Stimulated activated CD8-positive, alpha-beta memory T cell treated with anti-CD3 and anti-CD28 coated beads, Interleukin-2, amount 100 ng/mL, for 48 hours (primary cell): ENCODE measurements at regions not wholly inside any gene's neighbourhood (a gene's known extent, or its start where the extent isn't known, plus 50 kb on each side); places are given as distances from the start of the nearest gene placed in this dataset.
"Not testable (repeated sequence)": the region's sequence is repeated elsewhere in the genome, so short reads cannot be mapped to it uniquely, and the experiment has no call there.

ENCODE experiments used
- DNase-seq, 2 donors: peaks; one replicate each; pipeline ENCODE4 v3.0.0-alpha.2; 2020; ENCODE audit warnings: low read depth in 2 of 2

GRCh38 chr6:142637624-142638351 lies 307.2 kb downstream of the HIVEP2 start:
- no peak for DNase-seq

- no peak for DNase-seq
These were observed 302.3 kb downstream of the HIVEP2 start for GRCh38 chr6:142642651-142643050.

- DNase-seq, result no peak
These were observed 300.1 kb downstream of the HIVEP2 start for GRCh38 chr6:142644866-142645265.

- no peak for DNase-seq
These were observed 299.3 kb downstream of the HIVEP2 start for GRCh38 chr6:142645663-142646062.

- no peak for DNase-seq
These were observed 297.4 kb downstream of the HIVEP2 start for GRCh38 chr6:142647449-142648035.

GRCh38 chr6:142648036-142648451 lies 296.9 kb downstream of the HIVEP2 start:
- DNase-seq, result no peak

GRCh38 chr6:142648526-142648925 lies 296.4 kb downstream of the HIVEP2 start:
- DNase-seq, result no peak

- not testable (repeated sequence) for DNase-seq
These were observed 295.3 kb downstream of the HIVEP2 start for GRCh38 chr6:142649438-142650234.

- no peak for DNase-seq
These were observed 293.6 kb downstream of the HIVEP2 start for GRCh38 chr6:142651384-142651783.

GRCh38 chr6:142653710-142654420 lies 291.1 kb downstream of the HIVEP2 start:
- DNase-seq, result no peak

- no peak for DNase-seq
These were observed 285.3 kb downstream of the HIVEP2 start for GRCh38 chr6:142659661-142660060.

GRCh38 chr6:142665393-142665792 lies 279.6 kb downstream of the HIVEP2 start:
- no peak for DNase-seq

GRCh38 chr6:142666599-142667185 lies 278.3 kb downstream of the HIVEP2 start:
- DNase-seq, result no peak

GRCh38 chr6:142669471-142670351 lies 275.3 kb downstream of the HIVEP2 start:
- no peak for DNase-seq

GRCh38 chr6:142671791-142672190 lies 273.2 kb downstream of the HIVEP2 start:
- no peak for DNase-seq

- no peak for DNase-seq
These were observed 269.5 kb downstream of the HIVEP2 start for GRCh38 chr6:142675517-142675916.

- DNase-seq, result no peak
These were observed 268.9 kb downstream of the HIVEP2 start for GRCh38 chr6:142676027-142676443.

GRCh38 chr6:142676647-142677192 lies 268.3 kb downstream of the HIVEP2 start:
- no peak for DNase-seq

GRCh38 chr6:142679907-142680700 lies 264.9 kb downstream of the HIVEP2 start:
- DNase-seq, result peak in 1 of 2 donors; percentile 13
